ENCODE measurements at regions not wholly inside any gene's neighbourhood (a gene's known extent, or its start where the extent isn't known, plus 50 kb on each side); places are given as distances from the start of the nearest gene placed in this dataset.

DNA sequence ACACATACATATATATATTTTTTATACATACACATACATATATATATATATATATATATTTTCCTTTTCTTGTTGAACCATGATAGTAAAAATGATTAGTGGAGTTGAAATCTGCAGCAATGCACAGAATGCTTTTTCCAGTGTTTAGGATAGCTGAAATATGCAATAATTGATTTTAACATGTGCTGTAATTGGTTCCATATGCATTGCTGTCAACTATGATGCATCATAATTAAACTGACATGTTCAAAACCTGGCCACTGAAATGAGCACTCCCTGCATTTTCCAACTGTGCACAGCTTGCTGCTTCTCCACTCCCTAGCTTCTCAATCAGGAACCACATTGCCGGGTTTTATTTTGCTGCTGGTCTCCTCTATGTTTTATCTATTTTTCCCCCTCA is 358.3 kb downstream of the PAX1 start:
- Histone ChIP-seq H4K5ac (ENCODE audit: insufficient read length, low read depth, low read length) (no peak overlapping the region), H2BK120ac (replicated peaks; ENCODE audit: low read depth, low read length) (no peak overlapping the region), H3K27ac (ENCODE audit: low read depth, low read length) (no peak overlapping the region), H3K79me2 (ENCODE audit: control insufficient read depth in 1 of 2, insufficient read depth in 2 of 2, low read length in 2 of 2) (no peaks in the 10 kb centered on the region), H2BK12ac (ENCODE audit: low read depth, low read length) (no peak overlapping the region), H3K36me3 (ENCODE audit: control insufficient read depth in 2 of 4, insufficient read depth in 4 of 4, low read length in 3 of 4) (no peaks in the 10 kb centered on the region), H3K23me2 (ENCODE audit: low read depth, low read length) (no peaks in the 10 kb centered on the region), H3K56ac (replicated peaks; ENCODE audit: insufficient read length, low read depth, low read length) (no peak overlapping the region), H4K20me1 (replicated peaks in 1 of 2; ENCODE audit: control insufficient read depth in 1 of 2, insufficient read depth in 2 of 2, low read length in 2 of 2) (no peaks in the 10 kb centered on the region), H3K4ac (replicated peaks; ENCODE audit: insufficient read length, low read depth, low read length) (no peak overlapping the region), H3K4me2 (ENCODE audit: insufficient read depth in 1 of 2, low read depth in 2 of 2, low read length in 2 of 2) (no peak overlapping the region), H3K23ac (ENCODE audit: insufficient read length) (no peak overlapping the region), H4K8ac (ENCODE audit: extremely low read depth, insufficient read depth, low read length) (no peak overlapping the region), H3K4me1 (replicated peaks in 1 of 4; ENCODE audit: control insufficient read depth in 3 of 4, insufficient read depth in 4 of 4, low read length in 3 of 4) (no peaks in the 10 kb centered on the region), H3K27me3 (replicated peaks in 1 of 4; ENCODE audit: control insufficient read depth in 3 of 4, extremely low read depth in 1 of 4, insufficient read depth in 3 of 4, low read length in 3 of 4) (no peaks in the 10 kb centered on the region), H2BK5ac (ENCODE audit: low read depth, low read length) (no peak overlapping the region), H3K18ac (ENCODE audit: extremely low read depth, low read length) (no peak overlapping the region), H2BK20ac (ENCODE audit: low read length) (no peak overlapping the region), H2AK5ac (ENCODE audit: low read depth, low read length) (no peak overlapping the region), H4K91ac (replicated peaks; ENCODE audit: insufficient read length, low read length) (no peak overlapping the region), H2BK15ac (ENCODE audit: low read length) (no peak overlapping the region), H3K4me3 (ENCODE audit: extremely low read depth in 1 of 4, insufficient read depth in 2 of 4, low read depth in 3 of 4, low read length in 4 of 4) (no peak overlapping the region), H3K9me3 (ENCODE audit: insufficient read depth in 2 of 2, low read depth in 1 of 2, low read length in 1 of 2) (no peaks in the 10 kb centered on the region), H3K79me1 (ENCODE audit: low read depth, low read length) (no peaks in the 10 kb centered on the region), H2AFZ (ENCODE audit: low read length) (no peak overlapping the region), H3K9ac (replicated peaks in 1 of 4; ENCODE audit: extremely low read depth in 1 of 4, low read depth in 3 of 4, low read length in 3 of 4) (no peak overlapping the region), H3K14ac (ENCODE audit: insufficient read length) (no peak overlapping the region)
- ChIA-PET POLR2A (ENCODE audit: partially characterized antibody) (no interaction called here), CTCF (ENCODE audit: partially characterized antibody) (no interaction called here)
- TF ChIP-seq FOSL1 (IDR thresholded peaks at IDR 0.05; ENCODE audit: insufficient read depth, low read depth, low read length) (no peak), EGR1 (IDR thresholded peaks at IDR 0.05; ENCODE audit: borderline replicate concordance, low read depth, low read length) (no peak), POU5F1 (IDR thresholded peaks at IDR 0.05; ENCODE audit: low read depth, low read length) (no peak), NRF1 (IDR thresholded peaks at IDR 0.05; ENCODE audit: low read depth, low read length) (no peak), SP4 (IDR thresholded peaks at IDR 0.05; ENCODE audit: low read length) (no peak)
- DNase-seq (ENCODE audit: low read depth in 1 of 2, low spot score in 2 of 2) (no peak), FAIRE-seq (no peak)
- WGBS, 2 experiments (ENCODE audit: extremely low coverage in 1 of 2, insufficient coverage in 1 of 2, insufficient read length in 1 of 2, insufficient replicate concordance in 2 of 2, low coverage in 1 of 2, low lambda C conversion rate in 2 of 2, missing lambda C conversion rate in 1 of 2), result 95% methylated on average over 1 of the region's 1 CpG; no CpG with 5 or more reads in 1 of the 2 experiments

Data from H1 (cell line).